SK-N-SH treated with all-trans-retinoic acid at 6 μM for 48 hours (cell line): ENCODE measurements at regions not wholly inside any gene's neighbourhood (a gene's known extent, or its start where the extent isn't known, plus 50 kb on each side); places are given as distances from the start of the nearest gene placed in this dataset.
A peak's percentile ranks its signal among the peaks of the same experiment; 100 is the strongest.

Experiments
- ATAC-seq: fragments of 200-7000 bp; cut with Tn5 transposase; 3 replicates; pipeline ENCODE4 v1.9.1; 2020; ENCODE audit warnings: mild to moderate bottlenecking, moderate library complexity
- ARNTL ChIP-seq: fragments of 450-650 bp; formaldehyde crosslinking; IDR thresholded peaks from 2 replicates; pipeline ENCODE4 v1.5.0; 2020; ENCODE audit warnings: low read depth, mild to moderate bottlenecking, moderate library complexity, borderline replicate concordance
- BACH2 ChIP-seq: fragments of 250-450 bp; sonication (Bioruptor Pico); IDR thresholded peaks from 2 replicates; pipeline ENCODE4 v1.9.0; 2021; ENCODE audit warnings: mild to moderate bottlenecking, borderline replicate concordance
- CREB5 ChIP-seq: fragments of 250-450 bp; sonication (Bioruptor Pico); IDR thresholded peaks from 2 replicates; pipeline ENCODE4 v1.5.1; 2020; ENCODE audit warnings: low read depth, mild to moderate bottlenecking, moderate library complexity
- GLIS3 ChIP-seq: fragments of 250-450 bp; sonication (Bioruptor Pico); IDR thresholded peaks from 2 replicates; pipeline ENCODE4 v1.5.0; 2020; ENCODE audit warnings: mild to moderate bottlenecking, moderate library complexity
- ISL1 ChIP-seq: fragments of 250-450 bp; sonication (Bioruptor Pico); IDR thresholded peaks from 2 replicates; pipeline ENCODE4 v2.1.2; 2022; ENCODE audit warnings: mild to moderate bottlenecking, moderate library complexity
- PPARA ChIP-seq: fragments of 250-450 bp; sonication (Bioruptor Pico); IDR thresholded peaks from 2 replicates; pipeline ENCODE4 v1.5.0; 2020; ENCODE audit warnings: mild to moderate bottlenecking, borderline replicate concordance
- SNAI2 ChIP-seq: fragments of 250-450 bp; sonication (Bioruptor Pico); IDR thresholded peaks from 2 replicates; pipeline ENCODE4 v1.5.0; 2020; ENCODE audit warnings: mild to moderate bottlenecking, moderate library complexity
- TCF4 ChIP-seq: fragments of 250-450 bp; sonication (Bioruptor Pico); IDR thresholded peaks from 2 replicates; pipeline ENCODE4 v1.8.0; 2021; ENCODE audit warnings: mild to moderate bottlenecking, moderate library complexity, borderline replicate concordance
- TOX ChIP-seq: fragments of 250-450 bp; sonication (Bioruptor Pico); IDR thresholded peaks from 2 replicates; pipeline ENCODE4 v1.8.0; 2021; ENCODE audit warnings: mild to moderate bottlenecking, moderate library complexity, borderline replicate concordance
- ZC3H10 ChIP-seq: fragments of 250-450 bp; sonication (Bioruptor Pico); IDR thresholded peaks from 2 replicates; pipeline ENCODE4 v1.5.1; 2021; ENCODE audit warnings: mild to moderate bottlenecking, moderate library complexity
- ZNF565 ChIP-seq: fragments of 450-650 bp; formaldehyde crosslinking; conservative IDR thresholded peaks from 2 replicates; pipeline ENCODE4 v1.5.0; 2020; ENCODE audit warnings: low read depth, mild to moderate bottlenecking, moderate library complexity
- ZNF70 ChIP-seq: fragments of 450-650 bp; formaldehyde crosslinking; IDR thresholded peaks from 2 replicates; pipeline ENCODE4 v1.5.0; 2020; ENCODE audit warnings: mild to moderate bottlenecking, moderate library complexity
- TF ChIP-seq, protein P1 (sequence below): fragments of 250-450 bp; sonication (Bioruptor Pico); IDR thresholded peaks from 2 replicates; pipeline ENCODE4 v1.5.0; 2020; ENCODE audit warnings: mild to moderate bottlenecking, moderate library complexity
- TF ChIP-seq, protein P2 (sequence below): fragments of 250-450 bp; sonication (Bioruptor Pico); IDR thresholded peaks from 2 replicates; pipeline ENCODE4 v1.5.1; 2021; ENCODE audit warnings: mild to moderate bottlenecking, moderate library complexity

DNA sequence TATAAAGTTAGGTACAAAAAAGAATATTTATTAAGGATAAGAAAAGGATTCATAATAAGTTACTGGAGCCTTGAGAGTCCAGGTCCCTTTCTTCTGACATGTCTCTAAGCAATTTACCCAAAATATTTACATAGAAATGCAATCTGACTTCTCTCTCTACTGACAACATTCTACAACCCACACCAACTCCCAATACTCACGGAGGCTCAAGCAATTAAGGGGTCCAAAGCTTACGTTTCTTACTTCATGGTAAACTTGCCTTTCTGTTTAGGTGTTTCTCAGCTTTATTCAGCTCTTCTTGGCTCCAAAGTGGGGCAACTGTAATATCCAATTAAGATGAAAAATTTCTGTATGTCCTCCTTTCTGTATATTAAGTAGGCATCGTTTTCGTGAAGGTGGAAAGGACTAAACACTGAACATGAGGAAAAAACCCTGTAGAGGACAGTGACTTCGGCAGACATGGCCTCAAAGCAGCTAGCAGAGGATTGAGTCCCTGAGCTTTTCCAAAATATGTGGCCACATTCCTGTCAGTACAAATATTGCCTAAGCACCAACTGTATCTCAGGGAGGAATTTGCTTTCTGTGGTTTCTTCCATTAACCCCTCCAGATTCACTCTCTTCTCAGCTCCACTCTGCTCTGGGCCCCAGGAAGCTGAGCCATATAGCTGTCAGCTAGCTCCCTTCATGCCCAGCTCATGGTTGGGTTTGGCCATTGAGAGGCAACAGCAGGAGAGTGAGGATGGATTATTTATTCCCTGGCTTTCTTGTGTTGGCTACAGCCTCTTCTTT is 67.9 kb upstream of the GLS start (continued):
- TF ChIP-seq CREB5 (CRISPR knock-in tag) (no peak), ISL1 (CRISPR knock-in tag) (no peak), SNAI2 (CRISPR knock-in tag) (no peak), TOX (no peak), GLIS3 (no peak)
- TF ChIP-seq, protein P1, sequence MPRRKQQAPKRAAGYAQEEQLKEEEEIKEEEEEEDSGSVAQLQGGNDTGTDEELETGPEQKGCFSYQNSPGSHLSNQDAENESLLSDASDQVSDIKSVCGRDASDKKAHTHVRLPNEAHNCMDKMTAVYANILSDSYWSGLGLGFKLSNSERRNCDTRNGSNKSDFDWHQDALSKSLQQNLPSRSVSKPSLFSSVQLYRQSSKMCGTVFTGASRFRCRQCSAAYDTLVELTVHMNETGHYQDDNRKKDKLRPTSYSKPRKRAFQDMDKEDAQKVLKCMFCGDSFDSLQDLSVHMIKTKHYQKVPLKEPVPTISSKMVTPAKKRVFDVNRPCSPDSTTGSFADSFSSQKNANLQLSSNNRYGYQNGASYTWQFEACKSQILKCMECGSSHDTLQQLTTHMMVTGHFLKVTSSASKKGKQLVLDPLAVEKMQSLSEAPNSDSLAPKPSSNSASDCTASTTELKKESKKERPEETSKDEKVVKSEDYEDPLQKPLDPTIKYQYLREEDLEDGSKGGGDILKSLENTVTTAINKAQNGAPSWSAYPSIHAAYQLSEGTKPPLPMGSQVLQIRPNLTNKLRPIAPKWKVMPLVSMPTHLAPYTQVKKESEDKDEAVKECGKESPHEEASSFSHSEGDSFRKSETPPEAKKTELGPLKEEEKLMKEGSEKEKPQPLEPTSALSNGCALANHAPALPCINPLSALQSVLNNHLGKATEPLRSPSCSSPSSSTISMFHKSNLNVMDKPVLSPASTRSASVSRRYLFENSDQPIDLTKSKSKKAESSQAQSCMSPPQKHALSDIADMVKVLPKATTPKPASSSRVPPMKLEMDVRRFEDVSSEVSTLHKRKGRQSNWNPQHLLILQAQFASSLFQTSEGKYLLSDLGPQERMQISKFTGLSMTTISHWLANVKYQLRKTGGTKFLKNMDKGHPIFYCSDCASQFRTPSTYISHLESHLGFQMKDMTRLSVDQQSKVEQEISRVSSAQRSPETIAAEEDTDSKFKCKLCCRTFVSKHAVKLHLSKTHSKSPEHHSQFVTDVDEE: no peak

DNA sequence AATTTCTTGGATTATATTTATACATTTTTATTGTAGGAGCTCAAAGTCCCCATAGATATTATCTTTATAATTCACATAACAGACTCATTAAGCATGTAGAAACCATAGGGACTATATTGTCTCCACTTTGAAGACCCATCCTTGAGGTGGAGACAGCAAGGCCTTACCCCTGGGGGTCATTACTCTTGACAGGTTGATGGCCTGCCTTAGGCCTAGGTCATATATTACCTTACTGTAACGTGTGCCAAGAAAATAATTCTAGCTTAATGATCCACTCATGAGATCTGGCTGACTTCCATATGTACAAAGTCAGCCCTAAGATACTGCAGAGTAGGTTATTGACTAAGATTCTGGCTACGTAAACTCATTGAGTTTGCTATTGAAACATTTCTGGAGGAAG is 65.4 kb upstream of the GLS start:
- no peak for ATAC-seq
- TF ChIP-seq ISL1 (CRISPR knock-in tag) (0 out of 2 replicates have a peak, but pooled peaks have one; percentile 15), ARNTL (CRISPR knock-in tag) (no peak)

DNA sequence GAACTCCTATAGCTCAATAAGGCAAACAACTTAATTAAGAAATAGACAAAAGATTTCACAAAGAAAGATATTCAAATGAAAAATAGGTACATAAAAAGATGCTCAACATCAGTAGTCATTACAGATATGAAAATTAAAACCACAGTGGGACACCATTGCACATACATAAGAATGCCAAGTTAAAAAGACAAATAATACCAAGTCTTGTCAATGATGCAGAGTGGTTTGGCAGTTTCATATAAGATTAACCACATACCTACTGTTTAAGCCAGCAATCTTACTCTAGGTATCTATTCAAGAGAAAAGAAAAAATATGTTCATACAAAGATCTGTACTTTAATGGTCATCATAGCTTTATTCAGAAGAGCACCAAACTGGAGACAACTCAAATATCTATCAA is 63.5 kb upstream of the GLS start:
- ATAC-seq: no peak
- TF ChIP-seq ISL1 (CRISPR knock-in tag) (no peak), ZNF70 (no peak), TOX (no peak), GLIS3 (no peak), ZC3H10 (no peak), ARNTL (CRISPR knock-in tag) (no peak), PPARA (CRISPR knock-in tag) (no peak), BACH2 (CRISPR knock-in tag) (no peak), ZNF565 (CRISPR knock-in tag) (no peak)
- TF ChIP-seq, protein P2, sequence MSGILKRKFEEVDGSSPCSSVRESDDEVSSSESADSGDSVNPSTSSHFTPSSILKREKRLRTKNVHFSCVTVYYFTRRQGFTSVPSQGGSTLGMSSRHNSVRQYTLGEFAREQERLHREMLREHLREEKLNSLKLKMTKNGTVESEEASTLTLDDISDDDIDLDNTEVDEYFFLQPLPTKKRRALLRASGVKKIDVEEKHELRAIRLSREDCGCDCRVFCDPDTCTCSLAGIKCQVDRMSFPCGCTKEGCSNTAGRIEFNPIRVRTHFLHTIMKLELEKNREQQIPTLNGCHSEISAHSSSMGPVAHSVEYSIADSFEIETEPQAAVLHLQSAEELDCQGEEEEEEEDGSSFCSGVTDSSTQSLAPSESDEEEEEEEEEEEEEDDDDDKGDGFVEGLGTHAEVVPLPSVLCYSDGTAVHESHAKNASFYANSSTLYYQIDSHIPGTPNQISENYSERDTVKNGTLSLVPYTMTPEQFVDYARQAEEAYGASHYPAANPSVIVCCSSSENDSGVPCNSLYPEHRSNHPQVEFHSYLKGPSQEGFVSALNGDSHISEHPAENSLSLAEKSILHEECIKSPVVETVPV (CRISPR knock-in tag): no peak

DNA sequence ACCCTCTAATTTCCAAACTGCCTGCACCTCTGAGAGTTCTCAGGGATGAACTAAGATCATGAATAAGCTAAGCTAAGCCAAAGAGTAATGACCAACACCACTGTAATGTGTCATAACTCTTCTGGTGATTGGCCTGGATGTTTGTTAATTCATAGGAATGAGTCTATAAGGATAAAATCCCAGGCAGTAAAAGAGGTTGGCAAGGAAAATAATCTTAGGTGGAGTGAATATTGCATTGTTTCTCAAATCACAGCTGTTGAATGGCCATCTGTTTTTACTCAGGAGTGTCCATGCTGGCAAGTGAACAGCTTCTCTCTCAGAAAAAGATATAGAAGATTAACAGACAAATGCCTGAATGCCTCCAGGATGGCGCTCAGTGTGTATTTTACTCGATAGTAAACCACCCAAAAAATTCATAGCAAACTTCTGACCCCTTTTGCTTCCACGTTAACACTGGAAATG is 60.8 kb upstream of the GLS start:
- peak; percentile 91 for ATAC-seq
- TF ChIP-seq SNAI2 (CRISPR knock-in tag) (0 out of 2 replicates have a peak, but pooled peaks have one; percentile 32), CREB5 (CRISPR knock-in tag) (no peak), BACH2 (CRISPR knock-in tag) (no peak), ISL1 (CRISPR knock-in tag) (peak; percentile 89), TCF4 (CRISPR knock-in tag) (peak; percentile 92), GLIS3 (no peak)
- TF ChIP-seq, protein P1: peak; percentile 78; the same call in 1 of the 2 replicates
- TF ChIP-seq, protein P2 (CRISPR knock-in tag): 0 out of 2 replicates have a peak, but pooled peaks have one; percentile 20
